RWPE1 (cell line): ENCODE measurements at regions not wholly inside any gene's neighbourhood (a gene's known extent, or its start where the extent isn't known, plus 50 kb on each side); places are given as distances from the start of the nearest gene placed in this dataset.
"Not testable (repeated sequence)": the region's sequence is repeated elsewhere in the genome, so short reads cannot be mapped to it uniquely, and the experiment has no call there.

Experiments used
- CTCF ChIA-PET: fragments of 350-600 bp; sonication (Branson Sonifier 250); formaldehyde crosslinking; extraction: SDS; loops from one replicate; lab custom pipeline; 2021; lab: Yijun Ruan, JAX
- POLR2A ChIA-PET: fragments of 400-600 bp; formaldehyde crosslinking; extraction: SDS; loops from one replicate; lab custom pipeline; 2020; ENCODE audit warnings: antibody characterized with exemption; ENCODE audit not compliant: low non-redundant PET; lab: Yijun Ruan, JAX
- DNase-seq: peaks from one replicate; pipeline ENCODE4 v3.0.0; 2012; ENCODE audit warnings: low spot score
- H3K27ac ChIP-seq: fragments of 450-650 bp; 2 replicates; pipeline ENCODE4 v1.5.1; 2017
- TF ChIP-seq, protein P1 (sequence below): fragments of 450-650 bp; conservative IDR thresholded peaks from 2 replicates; pipeline ENCODE4 v1.5.1; 2017; ENCODE audit warnings: low read depth, mild to moderate bottlenecking

DNA sequence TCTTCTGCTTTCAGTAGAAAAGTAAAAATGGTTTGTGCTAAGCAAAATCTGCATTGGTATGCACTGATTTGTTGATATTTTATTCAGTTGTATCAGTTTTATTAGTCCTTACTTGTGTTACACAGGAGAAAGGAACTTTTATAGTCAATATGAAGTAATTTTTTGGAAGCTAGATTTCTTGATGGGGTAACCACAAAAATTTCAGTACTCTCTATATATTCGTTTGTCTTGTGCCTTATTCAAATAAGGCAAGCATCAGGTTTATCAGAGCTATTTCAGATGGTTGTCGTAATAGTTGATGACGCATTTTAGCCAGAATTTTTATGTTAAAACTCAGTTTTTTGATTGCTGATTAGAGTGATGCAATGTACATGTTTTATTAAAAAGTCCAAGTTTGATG, 50.7 kb upstream of the NIPA1 start:
- TF ChIP-seq, protein P1, sequence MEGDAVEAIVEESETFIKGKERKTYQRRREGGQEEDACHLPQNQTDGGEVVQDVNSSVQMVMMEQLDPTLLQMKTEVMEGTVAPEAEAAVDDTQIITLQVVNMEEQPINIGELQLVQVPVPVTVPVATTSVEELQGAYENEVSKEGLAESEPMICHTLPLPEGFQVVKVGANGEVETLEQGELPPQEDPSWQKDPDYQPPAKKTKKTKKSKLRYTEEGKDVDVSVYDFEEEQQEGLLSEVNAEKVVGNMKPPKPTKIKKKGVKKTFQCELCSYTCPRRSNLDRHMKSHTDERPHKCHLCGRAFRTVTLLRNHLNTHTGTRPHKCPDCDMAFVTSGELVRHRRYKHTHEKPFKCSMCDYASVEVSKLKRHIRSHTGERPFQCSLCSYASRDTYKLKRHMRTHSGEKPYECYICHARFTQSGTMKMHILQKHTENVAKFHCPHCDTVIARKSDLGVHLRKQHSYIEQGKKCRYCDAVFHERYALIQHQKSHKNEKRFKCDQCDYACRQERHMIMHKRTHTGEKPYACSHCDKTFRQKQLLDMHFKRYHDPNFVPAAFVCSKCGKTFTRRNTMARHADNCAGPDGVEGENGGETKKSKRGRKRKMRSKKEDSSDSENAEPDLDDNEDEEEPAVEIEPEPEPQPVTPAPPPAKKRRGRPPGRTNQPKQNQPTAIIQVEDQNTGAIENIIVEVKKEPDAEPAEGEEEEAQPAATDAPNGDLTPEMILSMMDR: no peak
- H3K27ac ChIP-seq: no peak overlapping the region
- POLR2A ChIA-PET: no interaction called here
- no peak for DNase-seq
- CTCF ChIA-PET: no interaction called here

DNA sequence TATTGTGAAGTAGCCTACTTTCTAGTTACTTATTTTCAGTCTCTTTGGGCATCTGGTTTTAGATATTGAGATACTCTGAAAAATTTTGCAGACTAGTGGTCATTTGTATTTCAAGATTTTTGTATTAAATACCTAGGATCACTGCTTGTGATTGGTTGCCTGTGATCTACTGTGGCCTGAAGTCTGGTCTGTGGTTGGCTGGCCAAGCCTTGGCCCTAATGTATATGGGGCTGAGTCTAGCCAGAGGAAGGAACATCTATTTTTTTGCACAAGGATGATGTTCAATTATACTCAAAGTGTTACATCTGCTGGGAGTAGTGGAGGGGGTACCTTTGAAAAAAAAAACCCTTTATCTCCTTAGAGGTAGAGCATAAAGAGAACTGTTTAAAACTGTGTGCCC, 50.2 kb upstream of the NIPA1 start:
- POLR2A ChIA-PET, H3K27ac ChIP-seq, DNase-seq, CTCF ChIA-PET: not testable (repeated sequence)
